CD4-positive, alpha-beta T cell treated with Interleukin-15 for 1 hour (primary cell): ENCODE measurements at regions not wholly inside any gene's neighbourhood (a gene's known extent, or its start where the extent isn't known, plus 50 kb on each side); places are given as distances from the start of the nearest gene placed in this dataset.

Source experiments
- DNase-seq: peaks from one replicate; pipeline ENCODE4 v3.0.0-alpha.2; 2020

DNA sequence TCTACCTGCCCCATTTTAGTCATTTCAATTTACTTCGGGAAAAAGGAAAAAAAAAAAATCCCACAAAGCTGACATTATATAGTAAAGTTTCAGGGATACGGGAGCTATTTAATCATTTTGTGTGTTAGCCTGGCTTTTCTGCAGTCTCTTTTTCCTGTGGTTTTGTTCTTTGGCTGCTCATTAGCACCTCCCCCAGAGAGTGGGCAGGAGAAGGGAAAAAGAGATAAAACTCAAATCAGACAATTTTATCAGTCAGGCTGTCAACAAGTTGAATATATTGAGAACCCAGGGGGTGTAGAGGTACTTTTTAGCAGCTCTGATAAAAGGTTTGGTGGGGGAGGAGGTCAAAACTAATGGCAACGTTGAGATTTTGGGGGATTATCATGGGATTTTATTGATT, 559.0 kb upstream of the PSMD7 start:
- DNase-seq = no peak

- no peak for DNase-seq
These were observed 560.7 kb upstream of the PSMD7 start for GRCh38 chr16:73735954-73736353.

DNA sequence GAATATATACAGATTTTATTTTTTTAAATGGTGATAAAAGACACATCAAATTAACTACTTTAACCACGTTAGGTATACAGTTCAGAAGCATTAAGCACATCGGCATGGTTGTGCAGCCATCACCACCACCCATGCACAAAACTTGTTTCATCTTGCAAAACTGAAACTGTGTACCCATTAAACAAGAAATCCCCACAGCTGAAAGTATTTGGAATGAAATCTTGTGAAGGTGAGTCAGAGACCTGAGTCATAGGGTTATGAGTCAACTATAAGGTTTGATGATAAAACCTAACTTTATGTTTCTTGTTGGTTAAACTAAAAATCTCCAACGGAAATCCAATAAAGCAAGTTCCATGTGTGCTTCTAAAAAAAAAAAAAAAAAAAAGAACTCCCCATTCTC, 561.6 kb upstream of the PSMD7 start:
- DNase-seq = no peak

DNA sequence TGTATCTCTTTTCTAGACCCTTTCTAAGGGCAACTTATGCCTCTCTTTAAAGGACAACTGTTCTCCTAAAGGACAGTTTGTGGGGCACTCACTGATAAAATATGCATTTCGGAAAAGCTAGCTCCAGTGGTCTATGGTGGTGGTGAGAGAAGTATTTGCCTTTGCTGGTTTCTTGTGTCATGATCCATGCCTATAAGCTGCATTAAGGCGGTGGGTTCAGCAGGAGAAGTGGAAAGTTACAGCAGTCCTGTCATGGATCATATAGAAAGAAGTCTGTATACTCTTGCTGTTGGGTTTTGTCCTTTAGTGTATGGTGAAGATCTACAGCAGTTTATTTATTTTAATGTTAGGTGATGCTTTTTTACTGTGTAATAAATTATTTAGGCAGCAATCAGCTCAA, 563.9 kb upstream of the PSMD7 start:
- no peak for DNase-seq

GRCh38 chr16:73732143-73732542, 564.5 kb upstream of the PSMD7 start:
- DNase-seq = no peak

GRCh38 chr16:73730481-73731090, 566.0 kb upstream of the PSMD7 start:
- no peak for DNase-seq

GRCh38 chr16:73725156-73725555, 571.5 kb upstream of the PSMD7 start:
- DNase-seq = no peak

DNA sequence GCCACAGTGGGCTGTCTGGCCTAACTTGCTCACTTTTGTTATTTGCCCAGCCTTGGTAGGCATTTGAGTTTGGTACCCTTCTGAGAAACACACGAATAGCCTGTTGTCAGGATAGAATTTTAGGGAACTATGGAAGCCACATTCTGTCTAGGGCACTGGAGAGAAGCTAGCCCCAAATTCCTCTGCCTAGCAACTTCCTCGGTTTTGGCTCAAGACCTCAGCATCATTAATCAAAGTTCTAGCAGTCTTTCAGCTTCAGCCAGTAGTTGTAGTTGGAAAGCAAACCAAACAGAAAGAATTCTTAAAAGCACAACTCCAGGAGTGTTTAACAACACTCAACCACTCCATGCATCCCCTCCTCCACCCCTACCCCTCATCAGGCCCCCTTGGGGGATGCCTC, 572.1 kb upstream of the PSMD7 start:
- no peak for DNase-seq

DNA sequence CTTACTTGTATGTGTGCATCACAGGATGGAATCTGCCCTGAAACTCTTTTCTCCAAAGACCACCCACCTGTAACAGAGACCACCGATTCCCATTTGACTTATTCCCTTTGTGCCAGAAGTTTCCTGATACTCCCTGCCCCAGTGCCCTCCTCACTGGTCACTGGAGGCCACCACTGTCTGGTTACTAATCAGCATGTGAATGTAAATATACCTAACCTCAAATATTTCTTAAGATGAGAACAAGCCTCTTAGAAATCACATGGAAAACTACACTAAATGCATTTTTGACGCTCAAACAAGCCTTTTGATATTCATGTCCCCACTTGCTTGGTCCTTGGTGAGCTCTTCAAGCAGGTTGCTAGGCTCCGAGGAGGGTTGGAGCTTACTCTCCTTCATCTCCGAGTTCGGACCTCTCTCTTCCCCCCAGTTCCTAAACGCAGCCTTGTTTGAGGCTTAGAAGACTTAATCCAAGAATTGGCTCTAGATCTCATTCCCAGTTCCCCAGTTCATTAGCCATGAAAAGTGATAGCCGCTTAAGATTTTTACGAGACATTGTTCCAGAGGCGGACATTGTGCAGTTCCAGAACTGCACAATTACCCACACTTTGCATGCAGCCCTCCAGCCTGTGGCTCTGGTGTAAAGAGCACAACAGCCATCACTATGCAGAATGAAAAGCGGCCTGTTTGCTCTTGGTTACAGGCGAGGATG, 579.2 kb upstream of the PSMD7 start:
- DNase-seq = no peak

GRCh38 chr16:73714976-73715375, 581.6 kb upstream of the PSMD7 start:
- DNase-seq = no peak

DNA sequence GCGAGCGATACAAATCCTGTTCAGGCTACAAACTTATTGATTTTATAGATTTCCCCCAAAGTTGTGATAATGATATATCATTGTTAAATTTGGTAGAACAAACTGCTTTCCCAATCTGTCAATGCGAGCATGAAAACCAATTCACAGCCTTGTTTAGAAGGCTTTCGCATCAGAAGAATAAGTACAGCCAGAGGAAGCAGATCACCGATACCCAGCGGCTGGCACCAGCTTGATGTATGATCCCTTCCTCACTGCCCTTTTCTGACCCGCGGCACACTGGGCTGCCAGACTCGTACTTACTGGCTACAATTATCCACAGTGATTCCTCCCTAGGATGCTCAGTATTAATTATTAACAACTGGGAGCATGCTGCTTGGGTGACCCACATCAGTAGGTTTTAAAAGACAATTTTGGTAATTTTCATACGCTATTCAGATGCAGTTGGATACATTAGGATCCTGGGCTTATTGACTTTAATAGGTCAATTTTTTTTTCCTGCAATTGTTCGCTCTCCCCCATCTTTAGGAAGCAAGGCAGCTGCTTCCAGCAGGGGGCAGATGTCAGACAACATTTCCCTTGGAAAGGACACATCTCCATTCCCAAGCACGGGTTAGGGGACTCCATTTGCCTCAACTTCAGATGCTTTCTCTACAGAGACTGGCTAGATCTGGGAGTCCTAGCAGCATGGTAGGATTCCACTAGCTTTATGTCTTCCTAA, 582.7 kb upstream of the PSMD7 start:
- DNase-seq = no peak

GRCh38 chr16:73713251-73713650, 583.4 kb upstream of the PSMD7 start:
- no peak for DNase-seq

DNA sequence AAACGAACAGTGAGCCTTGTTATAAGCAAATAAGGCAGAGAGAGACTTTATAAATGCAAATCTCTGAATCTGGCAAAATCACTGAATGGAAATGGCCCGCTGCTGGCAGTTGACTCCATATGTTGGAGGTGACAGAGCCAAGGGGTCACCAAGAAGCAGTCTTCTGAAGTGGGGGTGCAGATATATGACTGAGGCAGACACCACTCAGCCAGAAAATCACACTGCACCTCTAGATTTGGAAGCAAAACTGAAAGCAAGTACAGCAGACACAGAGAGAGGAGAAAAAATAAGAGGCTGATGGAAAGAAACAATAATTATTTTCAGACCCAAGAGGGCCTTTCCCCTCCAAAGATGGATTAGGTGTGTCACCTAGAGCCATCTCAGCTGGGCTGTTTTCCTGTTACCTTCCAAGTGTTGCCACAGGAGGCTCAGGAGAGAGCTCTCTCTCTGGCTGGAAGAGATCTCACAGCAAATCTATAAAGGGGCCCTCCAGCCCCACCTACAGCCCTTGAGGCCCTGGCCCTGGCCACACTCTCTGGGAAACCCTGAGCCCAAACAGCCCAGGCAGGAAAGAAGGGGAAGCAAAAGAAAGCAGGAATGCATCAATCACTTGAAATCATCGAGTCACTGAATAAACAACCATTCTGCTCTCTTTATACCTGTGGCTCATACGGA, 585.1 kb upstream of the PSMD7 start:
- DNase-seq = no peak

DNA sequence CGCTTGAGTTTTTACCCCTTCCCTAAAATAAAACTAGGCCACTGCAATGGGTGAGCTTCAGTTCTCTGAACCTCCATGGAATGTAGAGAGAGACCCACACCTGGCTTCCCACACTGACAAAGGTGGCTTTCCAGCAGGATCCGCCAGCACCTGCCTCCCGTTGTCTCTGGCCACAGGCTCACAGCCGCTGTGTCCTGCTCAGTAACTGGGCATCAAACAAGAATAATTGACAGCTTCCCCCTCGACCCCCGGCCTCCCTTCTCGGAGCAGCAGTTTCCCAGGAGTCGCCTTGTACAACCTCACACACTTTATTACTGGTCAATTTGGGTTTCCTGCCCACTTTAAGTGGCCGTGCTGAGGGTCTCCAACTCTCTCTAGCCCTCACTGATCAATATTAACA, 586.1 kb upstream of the PSMD7 start:
- no peak for DNase-seq

DNA sequence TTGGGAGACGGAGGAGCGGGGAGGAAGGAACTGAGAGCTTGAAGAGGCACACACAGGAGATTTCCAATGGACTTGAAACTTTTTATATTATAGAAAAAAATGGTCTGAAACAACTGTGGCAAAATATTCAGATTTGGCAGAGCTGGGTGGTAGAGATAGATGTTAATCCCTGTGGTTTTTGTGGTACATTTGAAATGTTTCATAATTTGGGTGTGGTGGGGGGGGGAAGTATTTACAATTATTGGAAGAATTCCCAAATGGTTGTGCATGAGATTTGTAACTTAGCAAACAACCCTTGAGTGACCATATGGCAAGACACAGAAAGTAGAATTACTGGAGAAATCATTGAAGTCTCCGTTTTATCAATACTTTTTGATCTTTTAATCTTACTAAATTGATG, 588.8 kb upstream of the PSMD7 start:
- no peak for DNase-seq

DNA sequence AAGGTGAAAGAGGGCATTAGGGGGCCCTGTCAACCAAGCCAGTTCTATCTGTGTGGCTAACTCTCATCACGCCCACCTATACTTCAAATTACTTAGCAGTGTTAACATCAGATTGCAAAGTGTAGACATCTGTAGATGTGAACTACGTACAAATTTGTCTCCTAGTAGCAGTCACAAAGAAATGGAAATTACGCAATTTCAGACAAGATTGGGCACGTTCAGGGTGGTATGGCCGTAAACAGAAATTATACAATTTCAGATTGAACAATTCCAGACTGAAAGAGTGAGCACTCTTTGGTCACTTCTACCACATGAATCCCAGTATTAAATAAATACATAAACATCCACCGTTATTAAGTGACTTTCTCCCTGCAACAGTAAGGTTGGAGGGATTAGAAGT, 592.7 kb upstream of the PSMD7 start:
- DNase-seq = no peak

DNA sequence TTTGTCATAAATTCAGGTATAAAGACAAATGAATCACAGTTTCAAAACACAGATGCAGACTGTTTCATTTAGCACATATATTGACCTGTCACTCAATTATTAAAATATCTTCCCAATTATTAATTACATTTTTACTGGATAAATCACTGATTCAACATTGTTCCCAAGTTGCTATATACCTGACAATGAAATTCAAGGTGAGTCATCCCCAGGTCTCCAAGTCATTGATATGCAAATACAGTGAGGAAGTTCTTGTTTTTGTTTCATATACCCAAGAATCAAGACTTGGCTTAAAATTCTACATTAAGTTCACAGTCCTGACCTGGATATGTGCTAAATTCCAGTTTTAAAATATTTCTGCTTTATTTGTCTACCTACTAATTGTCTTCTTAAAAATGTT, 599.3 kb upstream of the PSMD7 start:
- no peak for DNase-seq

- no peak for DNase-seq
These were observed 603.8 kb upstream of the PSMD7 start for GRCh38 chr16:73692861-73693260.

DNA sequence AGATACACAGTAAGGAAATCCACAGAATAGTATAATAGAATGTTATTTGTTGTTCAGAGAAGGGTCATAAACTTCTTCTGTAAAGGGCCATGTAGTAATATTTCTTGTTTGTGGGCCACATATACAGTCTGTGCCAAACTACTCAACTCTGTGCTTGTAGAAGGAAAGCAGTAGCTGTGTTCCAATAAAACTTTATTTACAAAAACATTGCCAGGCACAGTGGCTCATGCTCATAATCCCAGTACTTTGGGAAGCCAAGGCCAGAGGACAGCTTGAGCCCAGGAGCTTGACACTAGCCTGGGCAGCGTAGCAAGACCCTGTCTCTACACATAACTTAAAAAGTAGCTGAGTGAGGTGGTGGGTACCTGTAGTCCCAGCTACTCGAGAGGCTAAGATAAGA, 612.8 kb upstream of the PSMD7 start:
- no peak for DNase-seq

GRCh38 chr16:73672135-73672534, 624.2 kb upstream of the ZFHX3 start:
- DNase-seq = no peak

DNA sequence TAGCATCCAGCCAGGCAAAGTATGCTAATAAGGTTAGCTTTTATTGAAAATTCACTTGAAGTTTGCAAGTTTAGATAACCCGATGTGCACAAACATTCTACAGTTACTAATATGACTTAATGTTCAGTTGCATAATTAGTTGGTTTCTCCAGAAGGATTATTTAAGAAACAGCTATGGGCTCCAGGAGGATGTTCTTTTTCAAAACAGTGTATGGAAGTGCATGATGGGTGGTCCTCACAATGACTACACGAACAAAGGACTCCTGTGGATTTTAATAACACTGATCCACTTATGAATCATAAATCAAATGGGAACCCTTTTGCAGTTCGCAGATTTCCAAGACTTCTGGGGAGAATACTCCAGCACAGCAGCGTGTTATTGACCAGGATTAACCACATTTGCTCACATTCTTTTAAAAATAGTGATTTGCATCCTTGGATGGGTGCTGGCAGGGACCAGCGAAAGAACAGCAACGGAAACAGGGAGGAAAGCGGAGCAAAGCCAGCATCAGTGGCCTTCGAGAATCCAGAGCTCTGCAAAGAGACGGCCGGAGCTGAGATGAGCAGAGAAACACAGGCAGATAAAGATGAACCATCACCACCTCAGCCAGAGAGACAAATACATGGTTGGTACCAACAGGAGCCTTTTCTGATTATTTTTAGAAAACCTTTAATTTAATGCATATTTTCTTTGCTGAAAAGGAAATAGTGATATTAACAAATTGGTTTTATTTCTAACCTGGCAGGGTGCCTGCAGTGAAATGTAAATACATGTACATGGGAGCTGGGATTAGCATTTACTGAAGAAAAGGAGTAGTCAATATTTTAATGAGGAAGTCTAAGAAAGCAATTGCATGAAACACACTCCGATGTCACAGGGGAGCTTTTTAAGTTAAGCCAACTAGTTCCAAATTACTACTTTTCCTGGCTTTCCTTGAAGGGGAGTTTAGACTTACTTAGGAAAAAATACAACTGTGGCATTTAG, 623.2 kb upstream of the ZFHX3 start:
- DNase-seq = no peak

DNA sequence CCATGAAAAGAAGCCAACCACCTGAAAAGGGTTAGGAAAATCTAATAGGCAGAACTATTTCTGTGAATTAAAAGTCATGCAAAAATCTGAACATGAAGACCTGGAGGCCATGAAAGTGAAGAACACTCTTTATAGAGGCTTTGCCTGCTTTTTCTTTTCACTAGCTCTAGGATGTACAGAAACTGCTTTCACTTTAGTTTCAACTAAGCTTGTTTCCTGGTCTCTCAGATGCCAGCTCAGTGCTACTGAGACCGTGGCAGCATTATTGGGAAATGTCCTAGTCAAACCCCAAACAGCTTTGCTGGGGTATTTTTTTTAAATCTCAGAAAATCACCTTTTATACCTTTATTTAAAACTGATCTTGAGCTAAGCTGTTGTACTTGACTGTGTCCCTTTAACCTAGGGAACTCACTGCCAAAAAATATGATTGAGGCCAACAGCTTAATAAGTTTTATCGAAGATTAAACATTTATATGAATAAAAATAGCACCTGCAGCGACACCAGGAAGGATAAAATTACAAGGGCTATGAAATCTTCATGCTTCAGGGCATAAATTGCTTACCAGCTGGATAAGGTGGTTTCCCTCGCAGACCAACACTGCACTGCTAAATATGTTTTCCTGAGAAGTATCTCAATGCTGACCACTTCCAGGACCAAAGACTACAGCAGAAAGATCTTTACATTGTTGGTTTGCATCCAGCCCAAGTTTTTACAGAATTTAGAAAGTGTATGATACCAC, 621.8 kb upstream of the ZFHX3 start:
- DNase-seq = no peak
